ENCODE measurements at regions not wholly inside any gene's neighbourhood (a gene's known extent, or its start where the extent isn't known, plus 50 kb on each side); places are given as distances from the start of the nearest gene placed in this dataset.
"Not testable (repeated sequence)": the region's sequence is repeated elsewhere in the genome, so short reads cannot be mapped to it uniquely, and the experiment has no call there.

DNA sequence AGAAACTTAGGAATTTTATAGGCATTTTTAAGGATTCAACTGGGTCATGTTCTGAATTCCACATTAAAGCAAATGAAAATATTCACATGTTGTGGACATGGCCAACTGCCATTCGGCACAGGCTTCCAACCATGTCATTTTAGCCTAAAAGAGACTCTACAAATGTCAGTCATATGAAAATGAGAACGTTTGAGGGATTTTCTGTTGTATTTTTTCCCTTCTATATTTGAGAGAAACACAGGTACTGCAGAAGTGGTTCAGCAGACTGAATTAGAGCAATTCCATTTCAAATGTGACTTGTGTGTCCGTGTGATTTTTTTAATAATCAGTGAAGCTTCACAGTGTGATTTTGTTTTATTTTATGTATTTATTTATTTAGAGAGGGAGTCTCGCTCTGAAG is 124.3 kb downstream of the TP53TG3F start:
- DNase-seq; intact Hi-C loops (cut with DNase I): not testable (repeated sequence)

DNA sequence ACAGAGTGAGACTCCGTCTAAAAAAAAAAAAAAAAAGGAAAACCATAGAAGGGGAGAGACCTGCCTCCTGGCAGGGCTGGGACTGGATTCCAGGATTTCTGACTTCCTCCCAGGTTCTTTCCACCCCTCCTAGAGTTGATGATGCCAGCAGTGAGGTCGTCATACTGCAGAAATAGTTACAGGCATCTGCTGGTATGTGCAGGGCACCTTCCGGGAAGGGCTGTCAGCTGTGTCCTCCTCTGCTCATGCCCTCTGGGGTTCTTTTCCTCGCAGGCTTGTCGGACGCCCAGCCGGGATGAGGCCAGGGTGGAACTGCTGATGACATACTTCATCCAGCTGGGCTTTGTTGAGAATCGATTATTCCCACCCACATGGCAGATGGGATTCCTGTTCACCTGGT is 129.2 kb downstream of the TP53TG3F start:
- DNase-seq; intact Hi-C loops (cut with DNase I): not testable (repeated sequence)

DNA sequence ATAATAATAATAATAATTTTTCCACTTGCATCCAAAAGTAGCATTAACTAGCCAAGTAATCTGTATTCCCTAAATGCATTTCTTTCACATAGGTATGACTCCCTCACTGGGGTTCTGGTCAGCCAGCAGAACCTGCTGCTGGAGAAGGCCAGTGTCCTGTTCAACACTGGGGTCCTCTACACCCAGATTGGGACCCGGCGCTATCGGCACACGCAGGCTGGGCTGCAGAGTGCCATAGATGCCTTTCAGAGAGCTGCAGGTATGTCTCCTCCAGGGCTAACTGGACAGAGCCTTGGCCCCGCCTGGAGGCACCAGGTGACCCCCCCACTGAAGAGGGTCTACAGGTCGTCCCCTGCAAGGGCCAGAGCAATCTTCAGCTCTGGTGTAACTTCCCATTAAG is 133.9 kb downstream of the TP53TG3F start:
- DNase-seq, result peak in 3 of 10 donors; percentile 4 to 80 (median 73)
- intact Hi-C loops (cut with DNase I), result not testable (repeated sequence)

DNA sequence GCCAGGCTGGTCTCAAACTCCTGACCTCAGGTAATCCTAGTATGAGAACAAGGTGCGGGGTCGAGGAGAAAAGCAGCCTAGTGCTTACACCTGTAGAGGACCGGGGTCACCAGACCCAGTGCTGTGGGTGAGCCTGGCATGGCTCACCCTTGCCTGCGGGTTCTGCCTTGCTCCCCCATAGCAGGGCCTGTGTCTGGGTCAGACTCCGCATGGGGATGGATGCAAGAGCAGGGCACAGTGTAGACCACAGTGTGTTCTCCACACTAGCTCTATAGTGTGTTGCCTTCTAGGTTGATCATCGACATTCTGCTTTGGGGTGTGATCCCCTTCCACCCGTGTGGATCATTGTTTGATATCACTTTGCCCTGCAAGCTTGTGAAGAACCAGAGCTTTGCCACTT is 135.7 kb downstream of the TP53TG3F start:
- intact Hi-C loops (cut with DNase I), result not testable (repeated sequence)

DNA sequence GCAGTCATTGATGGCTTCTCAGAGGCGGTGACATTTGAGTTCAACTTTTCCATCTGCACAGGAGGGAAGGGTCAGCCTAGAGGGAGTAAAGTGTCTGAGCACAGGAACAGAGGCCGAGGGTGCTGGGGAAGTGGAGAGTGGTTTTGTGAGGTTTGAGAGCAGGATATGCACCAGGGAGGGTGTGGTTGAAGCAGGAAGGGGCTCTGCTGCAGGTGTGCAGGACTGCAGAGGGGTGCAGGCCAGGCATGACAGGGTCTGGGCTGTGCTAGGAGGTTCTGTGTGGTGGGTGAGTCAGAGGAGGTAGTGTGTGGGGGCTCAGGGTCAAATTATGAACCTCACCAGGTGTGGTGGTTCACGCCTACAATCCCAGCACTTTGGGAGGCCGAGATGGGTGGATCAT is 141.6 kb downstream of the TP53TG3F start:
- intact Hi-C loops (cut with DNase I); DNase-seq: not testable (repeated sequence)

More for the DNA sequence above, 135.7 kb downstream of the TP53TG3F start:
- DNase-seq, result not testable (repeated sequence)

DNA sequence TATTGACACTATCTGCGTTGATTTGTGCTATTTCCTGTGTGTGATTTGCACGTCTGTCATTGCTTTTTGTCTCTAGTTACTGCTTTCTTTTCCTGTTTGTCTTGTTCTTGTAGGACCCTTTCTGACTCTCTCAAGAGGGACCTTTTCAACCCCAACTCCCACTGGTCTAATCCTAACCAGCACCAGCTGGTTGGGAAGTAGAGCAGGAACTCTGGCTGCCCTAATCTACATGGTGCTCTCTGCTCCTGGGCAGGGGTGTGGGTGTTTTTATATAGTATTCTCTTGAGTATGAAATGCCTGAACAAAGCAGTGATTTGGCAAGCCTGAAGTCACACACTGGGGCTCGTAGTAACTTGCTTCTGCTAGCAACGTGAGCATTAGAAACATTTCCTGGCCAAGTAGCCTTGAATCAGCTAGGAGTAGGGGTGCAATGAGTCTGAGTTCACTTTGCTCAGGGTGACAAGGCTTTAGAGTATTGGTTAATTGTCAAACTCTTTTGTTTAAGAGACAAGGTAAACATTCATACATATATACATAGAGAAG is 164.2 kb downstream of the TP53TG3F start:
- DNase-seq; intact Hi-C loops (cut with DNase I): not testable (repeated sequence)

DNA sequence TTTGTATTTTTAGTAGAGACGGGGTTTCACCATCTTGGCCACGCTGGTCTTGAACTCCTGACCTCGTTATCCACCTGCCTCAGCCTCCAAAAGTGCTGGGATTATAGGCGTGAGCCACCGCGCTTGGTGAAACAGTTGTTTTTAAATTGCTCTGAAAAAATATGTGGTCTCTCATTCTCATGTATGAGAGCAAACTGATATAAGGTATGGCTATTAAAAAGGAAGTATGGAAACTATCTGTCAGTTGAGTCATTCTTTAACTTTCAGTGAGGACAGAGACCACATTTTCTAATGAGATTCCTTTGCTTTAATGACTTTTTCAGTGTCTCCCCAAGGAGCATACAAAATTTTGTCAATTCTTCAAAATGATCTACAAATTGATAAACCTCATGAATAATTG is 169.5 kb downstream of the TP53TG3F start:
- DNase-seq; intact Hi-C loops (cut with DNase I): not testable (repeated sequence)

DNA sequence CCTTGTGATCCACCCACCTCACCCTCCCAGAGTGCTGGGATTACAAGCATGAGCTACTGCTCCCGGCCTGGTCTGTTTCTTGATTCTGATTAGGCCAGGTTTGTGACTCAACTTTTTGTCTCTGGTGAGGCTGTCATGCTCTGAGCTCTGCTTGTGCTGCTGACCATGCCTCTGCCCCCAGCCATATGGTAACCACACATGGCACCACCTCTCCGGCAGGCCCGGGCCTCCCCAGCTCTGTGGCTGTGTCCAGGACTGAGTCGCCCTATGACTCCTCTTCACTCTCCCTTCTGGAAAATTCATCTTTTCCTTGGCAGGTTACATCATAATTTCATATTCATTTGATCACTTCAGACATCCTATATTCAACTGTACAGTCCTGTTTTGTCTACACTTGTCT is 172.3 kb downstream of the TP53TG3F start:
- intact Hi-C loops (cut with DNase I); DNase-seq: not testable (repeated sequence)

DNA sequence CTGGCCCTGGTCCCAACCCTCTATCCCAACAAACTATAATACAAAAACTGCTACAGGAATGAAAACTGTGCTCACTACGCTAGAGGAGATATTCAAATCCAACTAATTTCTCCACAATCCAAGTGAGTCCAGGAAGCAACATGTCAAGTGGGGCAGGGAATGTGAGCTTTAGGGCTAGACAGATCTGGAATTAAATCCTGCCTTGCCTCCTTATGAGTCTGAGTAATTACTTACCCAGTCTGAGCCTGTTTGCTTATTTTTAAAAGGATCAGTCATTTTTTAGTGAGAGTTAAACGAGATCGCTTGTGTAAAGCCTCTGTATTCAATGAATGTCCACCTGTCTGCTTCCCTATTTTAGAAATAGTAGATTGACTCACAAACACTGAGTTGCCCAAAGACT is 174.6 kb downstream of the TP53TG3F start:
- intact Hi-C loops (cut with DNase I); DNase-seq: not testable (repeated sequence)

DNA sequence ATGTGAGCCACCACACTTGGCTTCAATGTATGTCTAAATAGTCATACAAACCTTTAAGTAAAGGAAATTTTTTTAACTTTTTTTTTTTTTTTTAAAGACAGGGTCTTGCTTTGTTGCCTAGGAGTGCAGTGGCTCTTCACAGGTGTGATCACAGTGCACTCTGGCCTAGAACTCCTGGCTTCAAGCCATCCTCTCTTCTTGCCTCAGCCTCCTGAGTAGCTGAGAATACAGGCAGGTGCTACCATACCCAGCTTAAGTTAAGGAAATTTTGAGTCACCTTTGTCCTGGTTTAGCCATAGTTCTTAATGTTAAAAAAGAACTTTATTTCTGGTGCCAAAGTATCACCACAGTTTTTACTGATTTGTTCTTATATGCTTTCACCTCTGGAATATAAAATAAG is 177.3 kb downstream of the TP53TG3F start:
- DNase-seq; intact Hi-C loops (cut with DNase I): not testable (repeated sequence)

DNA sequence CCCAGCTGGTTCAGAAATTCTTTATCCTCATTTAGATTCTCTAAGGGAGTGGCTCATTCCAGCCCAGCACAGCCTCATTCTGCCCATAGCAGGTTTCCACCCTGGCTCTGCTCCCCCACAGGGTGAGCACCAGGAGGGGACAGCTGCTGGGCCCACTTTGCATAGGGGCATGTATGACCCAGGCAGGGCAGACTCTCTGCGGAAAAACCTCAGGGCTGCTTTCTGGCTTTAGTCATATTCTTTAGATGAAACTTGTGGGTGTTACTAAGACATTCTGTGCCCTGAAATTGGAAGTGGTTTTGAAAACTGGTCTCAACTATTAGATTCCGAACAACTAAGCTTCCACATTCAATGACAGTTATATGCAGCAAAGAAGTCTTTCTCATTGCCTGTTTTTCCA is 183.9 kb downstream of the TP53TG3F start:
- intact Hi-C loops (cut with DNase I); DNase-seq: not testable (repeated sequence)

DNA sequence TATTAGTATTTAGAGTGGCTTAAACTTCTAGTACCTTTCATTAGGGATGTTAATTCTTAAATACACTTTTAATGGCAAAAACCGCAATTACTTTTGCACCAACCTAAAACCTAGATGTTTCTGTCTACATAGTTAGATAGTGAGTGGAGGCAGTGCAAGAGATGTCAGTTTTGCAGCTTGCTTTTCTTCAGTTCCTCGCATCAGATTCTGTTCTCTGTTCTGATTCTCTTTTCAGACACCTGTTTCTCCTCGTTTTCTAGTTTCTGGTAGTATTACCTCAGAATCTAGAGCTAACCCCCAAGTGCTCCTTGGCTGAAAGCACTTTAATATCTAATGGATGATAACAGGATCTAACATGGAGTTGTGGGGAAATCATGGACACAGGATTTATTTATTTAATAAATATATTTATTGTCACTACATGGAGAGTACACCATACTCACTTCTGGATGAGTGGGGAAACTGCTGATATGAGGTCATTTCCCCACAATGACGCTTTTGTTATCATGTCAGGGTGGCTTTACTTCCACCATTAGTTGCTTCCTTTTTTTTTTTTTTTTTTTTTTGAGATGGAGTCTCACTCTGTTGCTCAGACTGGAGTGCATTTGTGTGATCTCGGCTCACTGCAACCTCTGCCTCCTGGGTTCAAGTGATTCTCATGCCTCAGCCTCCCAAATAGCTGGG is 184.4 kb downstream of the TP53TG3F start:
- DNase-seq; intact Hi-C loops (cut with DNase I): not testable (repeated sequence)

DNA sequence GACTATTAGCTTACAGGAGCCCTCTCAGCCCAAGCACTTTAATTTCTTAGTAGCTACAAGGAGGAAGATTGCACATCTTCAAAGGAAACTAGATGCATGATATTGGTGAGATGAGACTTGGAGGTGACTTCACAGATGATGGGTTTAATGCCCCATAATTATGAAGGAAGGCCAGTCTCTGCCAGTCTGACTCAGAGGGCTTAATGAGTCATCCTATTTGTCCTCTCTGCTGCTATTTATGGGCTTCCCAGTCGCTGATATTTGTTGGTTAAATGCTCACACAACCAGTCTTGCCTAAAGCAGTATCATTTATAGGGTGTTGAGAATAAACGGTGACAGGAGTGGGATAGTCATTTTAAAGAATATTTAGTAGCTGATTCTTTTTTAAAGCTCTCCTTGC is 187.0 kb downstream of the TP53TG3F start:
- DNase-seq; intact Hi-C loops (cut with DNase I): not testable (repeated sequence)

DNA sequence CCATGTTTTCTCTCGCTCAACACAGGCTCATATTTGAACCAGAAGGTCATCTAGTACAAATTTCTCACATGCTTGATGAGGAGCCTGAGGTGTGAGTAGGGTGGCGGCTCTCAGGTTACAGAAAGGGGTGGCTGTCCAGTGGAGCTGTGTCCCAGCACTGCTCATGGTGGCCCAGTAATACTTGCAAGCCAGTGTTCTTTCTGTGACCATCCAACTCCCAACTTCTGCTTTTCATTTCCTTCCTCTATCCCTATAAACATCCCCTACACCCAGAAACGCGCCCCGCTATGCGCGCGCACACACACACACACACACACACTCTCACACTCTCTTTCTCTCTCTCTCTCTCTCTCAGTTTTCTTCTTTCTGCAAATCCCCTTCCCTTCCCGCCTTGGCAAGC is 196.3 kb downstream of the TP53TG3F start:
- intact Hi-C loops (cut with DNase I); DNase-seq: not testable (repeated sequence)

DNA sequence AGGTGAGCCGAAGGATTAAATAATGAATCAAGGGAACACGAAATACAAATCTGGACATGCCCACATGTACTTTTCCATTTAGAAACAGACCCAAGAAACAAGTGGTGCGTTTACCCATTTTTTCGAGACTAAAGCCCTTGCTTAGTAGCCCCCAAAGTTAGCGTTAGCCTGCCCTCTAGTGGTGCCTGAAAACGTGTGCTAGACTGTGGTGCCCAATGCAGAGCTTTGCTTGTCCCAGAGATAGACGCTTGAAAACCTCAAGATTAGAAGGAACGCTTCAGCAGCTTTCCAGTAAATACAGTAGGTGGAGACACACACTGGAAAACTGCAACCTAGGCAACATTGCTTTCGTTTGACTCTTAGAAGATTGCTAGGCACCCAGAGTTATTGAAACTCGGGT is 197.0 kb downstream of the TP53TG3F start:
- DNase-seq; intact Hi-C loops (cut with DNase I): not testable (repeated sequence)

DNA sequence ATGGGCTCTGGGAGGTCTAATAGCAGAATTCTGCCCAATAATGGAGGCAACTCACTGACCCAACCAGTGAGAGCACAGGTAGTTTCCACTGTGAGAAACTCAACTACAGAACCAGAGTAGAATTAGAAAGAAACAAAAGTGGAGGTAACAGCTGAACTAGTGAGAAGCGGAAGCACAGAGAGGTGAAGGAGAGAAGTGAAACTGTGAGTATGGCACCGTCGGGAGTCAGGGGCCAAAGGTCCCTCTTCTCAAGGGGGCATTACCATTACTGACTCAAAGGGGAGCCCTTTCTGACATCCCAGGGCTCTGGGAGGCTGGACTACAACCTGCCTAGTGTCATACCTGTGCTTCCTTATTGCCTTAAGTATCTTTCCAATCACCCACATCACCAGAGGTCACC is 198.3 kb downstream of the TP53TG3F start:
- DNase-seq; intact Hi-C loops (cut with DNase I): not testable (repeated sequence)

DNA sequence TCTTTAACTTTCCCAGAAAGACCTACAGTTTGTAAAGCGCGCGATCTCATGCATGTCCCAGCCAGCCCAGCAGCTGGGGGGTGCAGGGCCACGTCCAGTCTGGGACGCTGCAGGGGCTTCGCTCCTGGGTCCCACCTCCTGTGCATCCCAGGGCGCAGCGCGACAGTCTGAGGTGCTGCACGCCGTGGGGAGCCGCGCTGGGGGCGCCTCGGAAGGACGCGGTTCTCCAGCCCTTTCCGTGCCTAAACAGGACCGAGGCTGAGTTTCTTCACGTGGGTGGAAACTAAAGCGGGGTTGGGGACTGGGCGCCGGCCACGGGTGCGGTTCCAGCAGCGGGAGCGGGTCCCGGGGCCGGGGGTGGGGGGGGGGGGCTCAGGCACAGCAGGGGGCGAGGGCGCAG is 221.4 kb downstream of the TP53TG3F start:
- DNase-seq, result peak in 1 of 10 donors; percentile 70
- intact Hi-C loops (cut with DNase I), result not testable (repeated sequence)

DNA sequence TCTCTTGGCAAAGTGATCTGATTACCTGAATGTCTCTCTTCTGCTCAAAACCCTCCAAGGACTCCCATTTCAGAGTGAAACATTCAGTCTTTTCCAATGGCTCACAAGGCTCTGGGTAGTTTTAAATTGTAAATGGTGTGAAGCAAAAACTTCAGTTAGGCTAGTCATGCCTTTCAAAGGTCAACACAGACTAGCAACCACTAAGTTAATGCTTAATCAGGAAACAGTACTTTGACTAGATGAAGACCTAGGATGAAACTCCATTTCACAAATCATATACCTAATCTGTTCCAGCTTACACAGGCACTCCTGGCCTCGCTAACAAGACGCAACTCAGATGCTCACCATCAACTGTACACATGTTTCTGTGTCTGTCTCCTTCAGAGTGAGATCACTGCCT is 240.9 kb downstream of the TP53TG3F start:
- intact Hi-C loops (cut with DNase I); DNase-seq: not testable (repeated sequence)

DNA sequence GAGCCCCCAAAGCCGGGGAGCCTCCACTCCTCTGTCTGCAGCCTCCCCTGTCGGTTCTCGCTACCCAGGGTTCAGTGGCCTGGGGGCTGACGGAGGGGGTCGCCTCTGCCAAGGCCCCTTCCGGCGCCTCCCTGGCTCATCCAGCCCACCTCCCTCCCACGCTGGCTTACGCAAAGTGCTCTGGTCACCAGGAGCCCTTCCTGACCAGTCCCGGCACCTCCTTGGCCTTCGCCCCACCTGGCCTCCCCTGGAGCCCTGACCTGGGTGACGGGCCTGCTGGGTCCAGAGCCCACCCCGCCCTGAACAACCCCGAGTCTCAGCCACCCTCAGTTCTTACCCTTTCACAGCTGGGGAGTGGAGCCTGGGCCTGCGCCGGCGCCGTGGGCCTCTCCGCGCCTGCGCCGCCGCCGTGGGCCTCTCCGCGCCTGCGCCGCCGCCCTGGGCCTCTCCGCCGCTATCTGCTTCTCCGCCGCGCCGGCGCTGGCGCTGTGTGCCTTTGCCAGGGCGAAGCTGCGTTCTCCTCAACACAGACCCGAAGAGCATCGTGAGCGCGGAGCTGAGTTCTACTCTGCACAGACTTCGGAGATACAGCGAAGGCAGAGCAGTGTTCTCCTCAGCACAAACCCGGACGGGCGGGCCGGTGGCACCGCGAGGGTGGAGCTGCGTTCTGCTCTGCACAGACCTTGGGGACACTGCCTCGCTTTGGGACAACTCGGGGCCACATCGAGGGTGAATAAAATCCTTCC is 247.6 kb downstream of the TP53TG3F start:
- DNase-seq, result peak in 1 of 10 donors; percentile 75
- intact Hi-C loops (cut with DNase I), result not testable (repeated sequence)

DNA sequence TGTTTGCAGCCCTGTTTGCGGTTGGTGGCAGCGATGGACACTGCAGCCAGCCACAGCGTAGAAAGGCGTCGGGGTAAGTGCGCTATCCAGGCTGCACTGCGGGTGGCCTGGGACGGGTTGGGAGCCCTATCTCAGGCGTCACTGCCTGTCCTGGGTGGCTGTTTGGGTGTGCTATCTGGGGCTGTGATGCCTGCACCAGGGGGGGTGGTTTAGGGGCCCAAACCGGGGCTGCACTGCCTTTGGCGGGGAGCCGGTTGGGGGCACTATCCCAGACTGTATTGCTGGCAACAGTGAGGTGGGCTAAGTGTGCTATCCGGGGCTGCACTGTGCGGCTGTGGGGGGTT is 248.2 kb downstream of the TP53TG3F start:
- intact Hi-C loops (cut with DNase I), result not testable (repeated sequence)
- DNase-seq, result peak in 1 of 10 donors; percentile 47
